IMR-90 (cell line): ENCODE measurements at regions not wholly inside any gene's neighbourhood (a gene's known extent, or its start where the extent isn't known, plus 50 kb on each side); places are given as distances from the start of the nearest gene placed in this dataset.

Experiments
- ATAC-seq: fragments of 200-7000 bp; cut with Tn5 transposase; 2 replicates; pipeline ENCODE4 v1.9.1; 2020; ENCODE audit warnings: low read depth, mild to moderate bottlenecking, moderate library complexity
- BruUV-seq: library from RNA; stranded (reverse); fragments of 400-500 nt; replicated peaks from 2 replicates; lab custom pipeline; 2021; lab: Mats Ljungman, UMichigan
- CTCF ChIA-PET: fragments of 300-600 bp; formaldehyde crosslinking; extraction: SDS; loops from one replicate; lab custom pipeline; 2021; ENCODE audit warnings: antibody characterized with exemption; lab: Yijun Ruan, JAX
- POLR2A ChIA-PET: fragments of 300-600 bp; sonication (Branson Sonifier 250); formaldehyde crosslinking; loops from one replicate; lab custom pipeline; 2022; ENCODE audit warnings: antibody characterized with exemption; ENCODE audit not compliant: unreplicated experiment; lab: Charles Lee
- DNase-seq: peaks from one replicate; pipeline ENCODE4 v3.0.0; 2013
- H2AFZ ChIP-seq: replicated peaks from 2 replicates; pipeline ENCODE3; 2013; ENCODE audit warnings: low read length, mild to moderate bottlenecking; ENCODE audit not compliant: poor library complexity
- H2AK5ac ChIP-seq: 2 replicates; pipeline ENCODE4 v1.6.1; 2013; ENCODE audit warnings: low read depth, low read length, inconsistent platforms
- H2AK9ac ChIP-seq: replicated peaks from 2 replicates; pipeline ENCODE3; 2013; ENCODE audit warnings: mild to moderate bottlenecking, low read depth, low read length, moderate library complexity; ENCODE audit not compliant: poor library complexity
- H2BK120ac ChIP-seq: 2 replicates; pipeline ENCODE4 v1.6.1; 2013; ENCODE audit warnings: low read depth, low read length, inconsistent platforms
- H2BK15ac ChIP-seq: 3 replicates; pipeline ENCODE4 v1.6.1; 2013; ENCODE audit warnings: low read depth, low read length, inconsistent platforms
- H2BK20ac ChIP-seq: 2 replicates; pipeline ENCODE4 v1.6.1; 2013; ENCODE audit warnings: low read depth, mild to moderate bottlenecking, inconsistent platforms, low read length, moderate library complexity
- H2BK5ac ChIP-seq: 2 replicates; pipeline ENCODE4 v1.6.1; 2013; ENCODE audit warnings: mild to moderate bottlenecking, low read depth, low read length, inconsistent platforms; ENCODE audit not compliant: poor library complexity, severe bottlenecking
- H3K14ac ChIP-seq: replicated peaks from 2 replicates; pipeline ENCODE4 v1.6.1; 2013; ENCODE audit warnings: low read depth, low read length, inconsistent platforms
- H3K18ac ChIP-seq: 2 replicates; pipeline ENCODE4 v1.6.1; 2013; ENCODE audit warnings: low read depth, low read length, control low read depth
- H3K23ac ChIP-seq: 2 replicates; pipeline ENCODE4 v1.6.1; 2013; ENCODE audit warnings: low read depth, low read length, inconsistent platforms
- H3K27ac ChIP-seq: 2 replicates; pipeline ENCODE4 v1.5.1; 2013; ENCODE audit warnings: mild to moderate bottlenecking, control low read depth, low read length; ENCODE audit not compliant: insufficient read depth
- H3K27me3 ChIP-seq: 2 replicates; pipeline ENCODE4 v1.6.1; 2013; ENCODE audit warnings: low read length; ENCODE audit not compliant: control insufficient read depth, insufficient read depth
- H3K36me3 ChIP-seq: 2 replicates; pipeline ENCODE4 v1.6.1; 2013; ENCODE audit warnings: low read length, mixed read lengths; ENCODE audit not compliant: control insufficient read depth, insufficient read depth
- H3K4ac ChIP-seq: 2 replicates; pipeline ENCODE4 v1.6.1; 2013; ENCODE audit warnings: low read depth, low read length, inconsistent platforms
- H3K4me1 ChIP-seq: 2 replicates; pipeline ENCODE4 v1.6.1; 2013; ENCODE audit warnings: low read length, mixed read lengths; ENCODE audit not compliant: control insufficient read depth, insufficient read depth
- H3K4me2 ChIP-seq: 2 replicates; pipeline ENCODE4 v1.6.1; 2013; ENCODE audit warnings: low read depth, mild to moderate bottlenecking, control low read depth, low read length, moderate library complexity
- H3K4me3 ChIP-seq: 2 replicates; pipeline ENCODE4 v1.5.1; 2013; ENCODE audit warnings: low read depth, mild to moderate bottlenecking, control low read depth, low read length, moderate library complexity; ENCODE audit not compliant: insufficient read depth
- H3K56ac ChIP-seq: 2 replicates; pipeline ENCODE4 v1.6.1; 2013; ENCODE audit warnings: low read length, inconsistent platforms; ENCODE audit not compliant: insufficient read depth; ENCODE audit errors: extremely low read depth
- H3K79me1 ChIP-seq, 2 experiments: 2 replicates each; pipeline ENCODE4 v1.6.1; 2013; ENCODE audit warnings: low read length in 2 of 2, inconsistent platforms in 1 of 2, low read depth in 1 of 2
- H3K9ac ChIP-seq: 2 replicates; pipeline ENCODE4 v1.6.1; 2013; ENCODE audit warnings: low read depth, low read length, control low read depth
- H3K9me1 ChIP-seq: 2 replicates; pipeline ENCODE4 v1.6.1; 2013; ENCODE audit warnings: low read length, inconsistent platforms; ENCODE audit not compliant: insufficient read depth
- H3K9me3 ChIP-seq: 2 replicates; pipeline ENCODE4 v1.6.1; 2013; ENCODE audit warnings: low read length; ENCODE audit not compliant: control insufficient read depth, insufficient read depth
- H4K20me1 ChIP-seq: 2 replicates; pipeline ENCODE4 v1.6.1; 2013; ENCODE audit warnings: low read length, inconsistent platforms; ENCODE audit not compliant: insufficient read depth
- H4K5ac ChIP-seq: 2 replicates; pipeline ENCODE4 v1.6.1; 2013; ENCODE audit warnings: mild to moderate bottlenecking, low read depth, low read length, control low read depth
- H4K8ac ChIP-seq, 2 experiments: 2 replicates each; pipeline ENCODE4 v1.6.1; 2013; ENCODE audit warnings: low read depth in 2 of 2, low read length in 2 of 2, control low read depth in 1 of 2, inconsistent platforms in 1 of 2
- H4K91ac ChIP-seq: 2 replicates; pipeline ENCODE4 v1.6.1; 2013; ENCODE audit warnings: low read depth, low read length, inconsistent platforms; ENCODE audit not compliant: insufficient read depth
- BHLHE40 ChIP-seq: fragments of 150-350 bp; IDR thresholded peaks from 2 replicates; pipeline ENCODE4 v1.6.1; 2016; ENCODE audit warnings: mild to moderate bottlenecking, low read depth, low read length
- FOS ChIP-seq: fragments of 150-350 bp; IDR thresholded peaks from 2 replicates; pipeline ENCODE4 v1.6.1; 2016; ENCODE audit warnings: low read depth, low read length
- MAZ ChIP-seq: IDR thresholded peaks from 2 replicates; pipeline ENCODE4 v1.6.1; 2012; ENCODE audit warnings: low read depth, mild to moderate bottlenecking, low read length, improper control_type of control experiment, moderate library complexity, borderline replicate concordance
- NFE2L2 ChIP-seq: fragments of 150-350 bp; IDR thresholded peaks from 2 replicates; pipeline ENCODE4 v1.6.1; 2016; ENCODE audit warnings: low read depth, mild to moderate bottlenecking, low read length
- RAD21 ChIP-seq: IDR thresholded peaks from 2 replicates; pipeline ENCODE4 v1.6.1; 2012; ENCODE audit warnings: low read length, improper control_type of control experiment
- RCOR1 ChIP-seq: IDR thresholded peaks from 2 replicates; pipeline ENCODE4 v1.6.1; 2012; ENCODE audit warnings: mild to moderate bottlenecking, low read length, improper control_type of control experiment; ENCODE audit not compliant: insufficient replicate concordance
- RFX5 ChIP-seq: IDR thresholded peaks from 2 replicates; pipeline ENCODE4 v1.8.0; 2012; ENCODE audit warnings: low read depth, mild to moderate bottlenecking, low read length, moderate library complexity
- dilution Hi-C: fragments of 300-500 bp; cut with HindIII; formaldehyde crosslinking; loops from one replicate; pipeline ENCODE4 v1.14.3; 2018; ENCODE audit warnings: low sequenced_read_pairs; ENCODE audit not compliant: unreplicated experiment
- in situ Hi-C: fragments of 300-500 bp; cut with MboI; formaldehyde crosslinking; loops from 3 replicates; pipeline ENCODE4 v1.14.3; 2019; ENCODE audit warnings: low sequenced_read_pairs, inconsistent platforms, mixed read lengths
- intact Hi-C: fragments of 100-400 bp; cut with micrococcal nuclease; formaldehyde crosslinking; loops from 2 replicates; pipeline ENCODE4 v1.10.0; 2022

- Histone ChIP-seq H2AFZ (no peak overlapping the region), H2AK5ac (no peak overlapping the region), H3K4me2 (no peak overlapping the region), H3K4ac (no peak overlapping the region), H3K4me3 (no peak overlapping the region), H2BK20ac (no peak overlapping the region), H3K9me1 (no peaks in the 10 kb centered on the region), H3K23ac (no peak overlapping the region), H2AK9ac (no peak overlapping the region), H4K91ac (no peak overlapping the region), H3K36me3 (no peaks in the 10 kb centered on the region), H2BK15ac (no peak overlapping the region), H4K20me1 (no peaks in the 10 kb centered on the region), H3K9me3 (no peaks in the 10 kb centered on the region), H4K8ac (no peak overlapping the region), H3K79me1 (no peaks in the 10 kb centered on the region), H3K27ac (no peak overlapping the region), H3K18ac (no peak overlapping the region), H3K14ac (no peak overlapping the region), H3K4me1 (no peaks in the 10 kb centered on the region), H4K5ac (no peak overlapping the region), H3K56ac (no peak overlapping the region), H3K27me3 (no peaks in the 10 kb centered on the region), H2BK120ac (no peak overlapping the region), H2BK5ac (no peak overlapping the region), H3K9ac (no peak overlapping the region)
- DNase-seq (peak; percentile 50), ATAC-seq (peak; percentile 59; the same call in 1 of the 2 replicates)
- dilution Hi-C loops (no loop called here), in situ Hi-C loops (no loop called here), intact Hi-C loops (no loop called here)
- no TSS peak for BruUV-seq
- no peak for TF ChIP-seq RFX5
- 0 out of 2 replicates have a peak, but pooled peaks have one; percentile 12 for TF ChIP-seq FOS
- TF ChIP-seq BHLHE40, result no peak
- no peak for TF ChIP-seq RCOR1
- TF ChIP-seq NFE2L2, result no peak
- no peak for TF ChIP-seq MAZ
- TF ChIP-seq RAD21, result no peak
- ChIA-PET POLR2A (no interaction called here), CTCF (no interaction called here)
Observed at GRCh38 chr3:76638006-76638405, 401.9 kb upstream of the ROBO2 start.
